ENCODE measurements at regions not wholly inside any gene's neighbourhood (a gene's known extent, or its start where the extent isn't known, plus 50 kb on each side); places are given as distances from the start of the nearest gene placed in this dataset.

DNA sequence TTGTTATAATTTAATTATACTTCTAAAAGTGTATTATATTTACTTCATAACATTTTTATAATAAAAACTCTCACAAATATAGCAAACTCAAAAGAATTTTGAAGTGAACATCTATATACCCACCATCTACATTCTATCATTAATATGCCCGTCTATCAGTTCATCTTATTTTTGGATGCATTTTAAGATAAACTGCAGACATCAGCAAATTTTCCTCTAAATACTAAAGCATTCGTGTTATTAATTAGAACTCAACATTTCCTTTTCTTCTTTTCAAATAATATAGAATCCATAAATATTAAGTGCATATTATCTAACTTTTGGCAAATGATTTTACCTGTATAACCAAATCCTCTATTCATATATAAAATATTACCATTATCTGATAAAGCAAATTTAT, 242.9 kb upstream of the BCHE start:
- TF ChIP-seq, protein P1, sequence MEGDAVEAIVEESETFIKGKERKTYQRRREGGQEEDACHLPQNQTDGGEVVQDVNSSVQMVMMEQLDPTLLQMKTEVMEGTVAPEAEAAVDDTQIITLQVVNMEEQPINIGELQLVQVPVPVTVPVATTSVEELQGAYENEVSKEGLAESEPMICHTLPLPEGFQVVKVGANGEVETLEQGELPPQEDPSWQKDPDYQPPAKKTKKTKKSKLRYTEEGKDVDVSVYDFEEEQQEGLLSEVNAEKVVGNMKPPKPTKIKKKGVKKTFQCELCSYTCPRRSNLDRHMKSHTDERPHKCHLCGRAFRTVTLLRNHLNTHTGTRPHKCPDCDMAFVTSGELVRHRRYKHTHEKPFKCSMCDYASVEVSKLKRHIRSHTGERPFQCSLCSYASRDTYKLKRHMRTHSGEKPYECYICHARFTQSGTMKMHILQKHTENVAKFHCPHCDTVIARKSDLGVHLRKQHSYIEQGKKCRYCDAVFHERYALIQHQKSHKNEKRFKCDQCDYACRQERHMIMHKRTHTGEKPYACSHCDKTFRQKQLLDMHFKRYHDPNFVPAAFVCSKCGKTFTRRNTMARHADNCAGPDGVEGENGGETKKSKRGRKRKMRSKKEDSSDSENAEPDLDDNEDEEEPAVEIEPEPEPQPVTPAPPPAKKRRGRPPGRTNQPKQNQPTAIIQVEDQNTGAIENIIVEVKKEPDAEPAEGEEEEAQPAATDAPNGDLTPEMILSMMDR (optimal IDR thresholded peaks at IDR 0.05 in 1 of 3, IDR thresholded peaks at IDR 0.05 in 1 of 3, conservative IDR thresholded peaks at IDR 0.05 in 1 of 3; ENCODE audit: extremely low read depth in 1 of 3, insufficient read depth in 2 of 3, low read length in 3 of 3): no peak
- TF ChIP-seq EZH2 (IDR thresholded peaks at IDR 0.05; ENCODE audit: low read length): no peak

All from keratinocyte (primary cell).